Frontal cortex (tissue), 1 donor: ENCODE measurements at regions not wholly inside any gene's neighbourhood (a gene's known extent, or its start where the extent isn't known, plus 50 kb on each side); places are given as distances from the start of the nearest gene placed in this dataset. TPM values are rescaled to one million over a fixed set of nuclear protein-coding genes. Genes with fewer than 3 reads are reported as not detected.

Source experiments
- small RNA-seq: library from RNA; depleted of rRNA; stranded (forward); fragments of <200 nt; gene quantifications from one replicate; pipeline ENCODE3, GENCODE V24; 2014

Small RNA genes in the stretch of these regions (small RNA-seq; reads per million reads assigned to genes)
- gene RF00019 = not detected
